ENCODE measurements at regions not wholly inside any gene's neighbourhood (a gene's known extent, or its start where the extent isn't known, plus 50 kb on each side); places are given as distances from the start of the nearest gene placed in this dataset.

DNA sequence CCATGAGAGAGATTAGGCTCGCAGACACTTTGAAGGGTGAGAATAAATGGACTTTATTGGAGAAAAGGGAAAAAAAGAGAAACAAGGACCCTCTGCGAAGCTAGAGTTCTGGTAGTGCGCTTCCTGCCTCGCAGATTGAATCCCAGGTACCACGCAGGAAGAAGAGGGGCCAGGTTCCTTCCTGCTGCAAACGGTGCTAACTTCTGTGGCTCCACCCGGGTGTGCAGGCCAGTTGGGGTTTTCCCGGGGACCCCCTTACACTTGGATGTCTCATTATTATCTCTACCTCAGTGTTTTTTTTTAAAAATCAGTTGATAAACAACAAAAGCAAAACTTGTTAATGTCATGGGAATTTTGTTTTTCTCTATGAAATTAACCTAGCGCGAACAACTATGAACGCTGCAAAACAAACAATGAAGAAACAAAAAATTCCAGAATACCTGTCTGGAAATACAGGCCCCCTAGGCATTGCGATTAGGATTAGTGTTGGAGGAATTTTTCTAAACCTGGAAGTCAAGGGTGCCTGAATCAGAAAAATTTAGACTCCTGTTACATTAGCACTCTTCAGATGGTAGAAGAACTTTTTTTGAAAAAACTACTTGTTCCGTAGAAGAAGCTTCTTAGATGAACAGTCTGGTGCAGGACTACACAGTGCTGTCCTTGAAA, 414.5 kb downstream of the MAN2A1 start:
- H3K4me1 Mint-ChIP-seq (ENCODE audit: low read depth) = peaks cover 52% of the 10 kb centered on the region
- H3K36me3 Mint-ChIP-seq (ENCODE audit: insufficient read depth) = no peaks in the 10 kb centered on the region
- DNase-seq (ENCODE audit: low spot score, unreplicated experiment) = no peak
- H3K9me3 Mint-ChIP-seq (ENCODE audit: low read depth) = no peaks in the 10 kb centered on the region
- no peaks in the 10 kb centered on the region for H3K27me3 Mint-ChIP-seq
- H3K4me3 Mint-ChIP-seq (ENCODE audit: low read depth) = no peak overlapping the region
- TF ChIP-seq, protein P1, sequence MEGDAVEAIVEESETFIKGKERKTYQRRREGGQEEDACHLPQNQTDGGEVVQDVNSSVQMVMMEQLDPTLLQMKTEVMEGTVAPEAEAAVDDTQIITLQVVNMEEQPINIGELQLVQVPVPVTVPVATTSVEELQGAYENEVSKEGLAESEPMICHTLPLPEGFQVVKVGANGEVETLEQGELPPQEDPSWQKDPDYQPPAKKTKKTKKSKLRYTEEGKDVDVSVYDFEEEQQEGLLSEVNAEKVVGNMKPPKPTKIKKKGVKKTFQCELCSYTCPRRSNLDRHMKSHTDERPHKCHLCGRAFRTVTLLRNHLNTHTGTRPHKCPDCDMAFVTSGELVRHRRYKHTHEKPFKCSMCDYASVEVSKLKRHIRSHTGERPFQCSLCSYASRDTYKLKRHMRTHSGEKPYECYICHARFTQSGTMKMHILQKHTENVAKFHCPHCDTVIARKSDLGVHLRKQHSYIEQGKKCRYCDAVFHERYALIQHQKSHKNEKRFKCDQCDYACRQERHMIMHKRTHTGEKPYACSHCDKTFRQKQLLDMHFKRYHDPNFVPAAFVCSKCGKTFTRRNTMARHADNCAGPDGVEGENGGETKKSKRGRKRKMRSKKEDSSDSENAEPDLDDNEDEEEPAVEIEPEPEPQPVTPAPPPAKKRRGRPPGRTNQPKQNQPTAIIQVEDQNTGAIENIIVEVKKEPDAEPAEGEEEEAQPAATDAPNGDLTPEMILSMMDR (IDR thresholded peaks at IDR 0.05; ENCODE audit: unreplicated experiment) = no peak
- peak overlapping the region; percentile 11 for H3K27ac Mint-ChIP-seq

DNA sequence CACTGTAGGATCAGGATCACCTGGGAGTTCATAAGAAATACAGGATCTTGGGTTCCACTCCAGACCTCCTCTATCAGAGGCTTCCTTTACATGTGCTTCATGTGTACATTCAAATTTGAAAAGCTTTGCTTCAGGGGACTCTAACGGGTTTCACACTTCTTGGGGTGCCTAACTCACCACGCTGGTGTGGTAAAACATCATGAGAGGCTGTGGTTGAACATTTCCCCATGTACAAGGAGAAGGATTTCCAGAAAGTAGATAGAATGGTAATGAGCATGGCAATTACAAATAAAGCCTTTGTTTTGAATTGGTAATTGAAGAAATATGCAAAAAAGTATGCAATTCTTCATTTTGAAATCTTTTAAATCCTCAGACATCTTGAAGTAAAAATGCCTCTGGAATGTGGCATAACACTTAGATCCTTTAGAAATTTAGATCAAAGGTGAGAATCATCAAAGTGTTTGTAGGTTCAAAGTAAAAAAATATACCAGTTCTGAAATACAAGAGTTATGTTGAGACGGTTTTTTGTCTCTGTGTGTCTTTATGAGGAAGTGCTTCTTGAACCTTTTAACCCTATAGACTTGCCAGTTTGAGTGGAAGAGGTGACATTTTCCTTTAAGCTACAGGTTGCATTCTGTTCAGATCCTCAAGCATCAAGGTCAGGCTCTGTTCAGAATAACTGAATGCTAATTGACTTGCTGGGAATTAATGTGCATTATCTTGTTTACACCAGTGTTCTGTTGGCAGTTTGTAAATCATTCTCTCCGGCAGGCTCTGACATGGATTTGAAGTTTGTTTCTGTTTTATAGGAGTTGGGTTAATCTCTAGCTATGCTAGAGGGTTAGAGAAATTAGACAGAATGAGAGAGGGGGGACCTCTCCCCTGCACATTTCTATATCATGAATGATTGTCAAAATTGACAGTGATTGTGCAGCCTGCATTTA, 415.3 kb downstream of the MAN2A1 start:
- no peak overlapping the region for H3K27ac Mint-ChIP-seq
- TF ChIP-seq, protein P1 (IDR thresholded peaks at IDR 0.05; ENCODE audit: unreplicated experiment) = no peak
- no peaks in the 10 kb centered on the region for H3K27me3 Mint-ChIP-seq
- H3K4me1 Mint-ChIP-seq (ENCODE audit: low read depth) = peaks cover 60% of the 10 kb centered on the region
- no peak for DNase-seq (ENCODE audit: low spot score, unreplicated experiment)
- peak overlapping the region; percentile 14 for H3K4me3 Mint-ChIP-seq (ENCODE audit: low read depth)
- H3K9me3 Mint-ChIP-seq (ENCODE audit: low read depth) = no peaks in the 10 kb centered on the region
- H3K36me3 Mint-ChIP-seq (ENCODE audit: insufficient read depth) = no peaks in the 10 kb centered on the region

DNA sequence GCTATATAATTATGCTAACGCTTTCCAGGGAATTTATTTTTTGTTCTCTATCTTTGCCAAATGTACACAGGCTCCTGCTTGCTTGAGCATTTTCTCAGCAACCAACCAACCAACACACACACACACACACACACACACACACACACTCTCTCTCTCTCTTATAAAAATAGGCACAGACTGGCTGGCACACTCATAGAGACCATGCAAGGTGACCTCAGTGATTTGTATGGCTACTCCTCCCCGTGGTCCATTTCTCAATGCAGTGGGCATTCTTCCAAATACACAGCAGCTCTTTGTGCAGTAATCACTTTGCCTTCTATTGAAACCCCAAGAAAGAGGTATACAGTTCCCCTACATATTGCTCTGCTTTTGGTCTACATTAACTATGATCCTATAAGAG, 416.0 kb downstream of the MAN2A1 start:
- no peak for DNase-seq (ENCODE audit: low spot score, unreplicated experiment)
- H3K27ac Mint-ChIP-seq = peak overlapping the region; percentile 65
- H3K36me3 Mint-ChIP-seq (ENCODE audit: insufficient read depth) = no peaks in the 10 kb centered on the region
- peaks cover 66% of the 10 kb centered on the region for H3K4me1 Mint-ChIP-seq (ENCODE audit: low read depth)
- no peaks in the 10 kb centered on the region for H3K9me3 Mint-ChIP-seq (ENCODE audit: low read depth)
- TF ChIP-seq, protein P1 (IDR thresholded peaks at IDR 0.05; ENCODE audit: unreplicated experiment) = no peak
- H3K27me3 Mint-ChIP-seq = no peaks in the 10 kb centered on the region
- H3K4me3 Mint-ChIP-seq (ENCODE audit: low read depth) = peak overlapping the region; percentile 14

DNA sequence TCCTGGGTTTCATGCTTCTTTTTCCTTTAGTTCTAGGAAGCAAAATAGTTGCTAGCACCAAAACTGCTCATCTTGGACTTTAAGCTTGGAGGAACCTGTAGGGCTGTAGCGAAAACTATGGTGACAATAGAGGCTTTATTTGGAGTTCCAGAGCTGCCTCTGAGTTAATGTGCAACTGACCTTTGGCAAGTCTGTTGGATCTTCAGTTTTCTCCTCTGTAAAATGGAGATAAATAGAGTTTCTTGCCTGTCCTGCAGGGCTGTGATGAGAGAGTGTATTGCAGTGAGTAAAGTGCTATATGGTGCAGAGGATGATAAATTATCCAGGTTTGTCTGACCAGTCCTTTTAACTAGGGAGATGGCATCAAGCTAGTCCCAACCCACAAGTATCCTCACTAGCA, 417.0 kb downstream of the MAN2A1 start:
- Mint-ChIP-seq H3K27ac (peak overlapping the region; percentile 22), H3K4me3 (ENCODE audit: low read depth) (peak overlapping the region; percentile 15), H3K36me3 (ENCODE audit: insufficient read depth) (no peaks in the 10 kb centered on the region), H3K27me3 (no peaks in the 10 kb centered on the region), H3K9me3 (ENCODE audit: low read depth) (no peaks in the 10 kb centered on the region), H3K4me1 (ENCODE audit: low read depth) (peaks cover 67% of the 10 kb centered on the region)
- TF ChIP-seq, protein P1 (IDR thresholded peaks at IDR 0.05; ENCODE audit: unreplicated experiment) = no peak
- DNase-seq (ENCODE audit: low spot score, unreplicated experiment) = no peak

DNA sequence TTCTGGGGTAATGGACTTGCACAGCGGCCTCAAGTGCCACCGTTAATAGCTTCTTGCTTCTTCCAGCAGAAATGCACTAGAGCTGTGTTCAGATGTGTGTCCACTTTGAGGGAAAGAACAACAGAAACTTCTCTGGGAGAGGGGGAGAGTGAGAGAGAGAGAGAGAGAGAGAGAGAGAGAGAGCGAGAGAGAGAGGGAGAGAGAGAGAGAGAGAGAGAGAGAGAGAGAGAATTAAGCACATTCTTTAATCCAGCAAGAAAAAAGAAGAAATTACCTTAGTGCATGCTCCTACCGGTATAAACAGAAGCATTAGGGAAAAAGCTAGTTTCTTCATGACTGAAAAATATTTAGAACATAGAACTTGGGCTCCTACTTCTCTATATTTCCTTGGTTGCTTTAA, 418.8 kb downstream of the MAN2A1 start:
- Mint-ChIP-seq H3K4me1 (ENCODE audit: low read depth) (peaks cover 62% of the 10 kb centered on the region), H3K9me3 (ENCODE audit: low read depth) (no peaks in the 10 kb centered on the region), H3K27ac (peak overlapping the region; percentile 79), H3K27me3 (no peaks in the 10 kb centered on the region), H3K36me3 (ENCODE audit: insufficient read depth) (no peaks in the 10 kb centered on the region), H3K4me3 (ENCODE audit: low read depth) (no peak overlapping the region)
- no peak for DNase-seq (ENCODE audit: low spot score, unreplicated experiment)
- TF ChIP-seq, protein P1 (IDR thresholded peaks at IDR 0.05; ENCODE audit: unreplicated experiment) = no peak
